Neuronal stem cell (in vitro differentiated cells): ENCODE measurements at regions not wholly inside any gene's neighbourhood (a gene's known extent, or its start where the extent isn't known, plus 50 kb on each side); places are given as distances from the start of the nearest gene placed in this dataset.

Source experiments
- DNase-seq: peaks from one replicate; pipeline ENCODE4 v3.0.0-alpha.2; 2013; ENCODE audit warnings: low spot score
- H2AFZ ChIP-seq: one replicate; pipeline ENCODE4 v1.6.1; 2013; ENCODE audit warnings: mild to moderate bottlenecking, low read length, inconsistent platforms
- H2AK5ac ChIP-seq: 2 replicates; pipeline ENCODE4 v1.6.1; 2013; ENCODE audit warnings: low read depth, mild to moderate bottlenecking, inconsistent platforms, low read length, moderate library complexity, mixed read lengths
- H2BK120ac ChIP-seq: 2 replicates; pipeline ENCODE4 v1.6.1; 2013; ENCODE audit warnings: low read depth, mild to moderate bottlenecking, inconsistent platforms, low read length, moderate library complexity, mixed read lengths
- H2BK12ac ChIP-seq: one replicate; pipeline ENCODE4 v1.6.1; 2013; ENCODE audit warnings: low read length, inconsistent platforms
- H2BK15ac ChIP-seq: 2 replicates; pipeline ENCODE4 v1.6.1; 2013; ENCODE audit warnings: mild to moderate bottlenecking, low read length, inconsistent platforms, mixed read lengths
- H2BK5ac ChIP-seq: one replicate; pipeline ENCODE4 v1.6.1; 2013; ENCODE audit warnings: inconsistent platforms, mild to moderate bottlenecking, low read length, moderate library complexity
- H3K14ac ChIP-seq: one replicate; pipeline ENCODE4 v1.6.1; 2013; ENCODE audit warnings: low read length, inconsistent platforms
- H3K18ac ChIP-seq: 2 replicates; pipeline ENCODE4 v1.6.1; 2013; ENCODE audit warnings: low read length, inconsistent platforms
- H3K23ac ChIP-seq: 2 replicates; pipeline ENCODE4 v1.6.1; 2013; ENCODE audit warnings: low read depth, mild to moderate bottlenecking, mixed read lengths, low read length, inconsistent platforms; ENCODE audit not compliant: poor library complexity
- H3K27ac ChIP-seq: replicated peaks from 3 replicates; pipeline ENCODE4 v1.5.1; 2013; ENCODE audit warnings: low read length, inconsistent platforms
- H3K27me3 ChIP-seq, 3 experiments: 2 replicates each; pipeline ENCODE4 v1.6.1; 2013; ENCODE audit warnings: low read length in 3 of 3, mild to moderate bottlenecking in 2 of 3, inconsistent platforms in 1 of 3, low read depth in 1 of 3, mixed read lengths in 1 of 3, moderate library complexity in 1 of 3; ENCODE audit not compliant: control insufficient read depth in 3 of 3, insufficient read depth in 3 of 3
- H3K36me3 ChIP-seq, 2 donors: replicated peaks in 1 of 2; 2 replicates each; pipeline ENCODE4 v1.6.1; 2013; ENCODE audit warnings: low read length in 2 of 2; ENCODE audit not compliant: control insufficient read depth in 2 of 2, insufficient read depth in 2 of 2
- H3K4ac ChIP-seq: 2 replicates; pipeline ENCODE4 v1.6.1; 2013; ENCODE audit warnings: inconsistent platforms, mild to moderate bottlenecking, low read length, moderate library complexity
- H3K4me1 ChIP-seq, 2 donors: 1 replicate in 1 of 2; 2 replicates in 1 of 2; pipeline ENCODE4 v1.6.1; 2013; ENCODE audit warnings: low read length in 2 of 2, low read depth in 1 of 2; ENCODE audit not compliant: control insufficient read depth in 2 of 2, insufficient read depth in 1 of 2
- H3K4me2 ChIP-seq: one replicate; pipeline ENCODE4 v1.6.1; 2013; ENCODE audit warnings: mild to moderate bottlenecking, low read length, inconsistent platforms; ENCODE audit not compliant: insufficient read depth, poor library complexity, severe bottlenecking
- H3K4me3 ChIP-seq, 2 donors: 2 replicates each; pipeline ENCODE4 v1.5.1; 2013; ENCODE audit warnings: low read length in 2 of 2, mild to moderate bottlenecking in 2 of 2, inconsistent platforms in 1 of 2, moderate library complexity in 1 of 2
- H3K79me1 ChIP-seq: one replicate; pipeline ENCODE4 v1.6.1; 2013; ENCODE audit warnings: low read depth, mild to moderate bottlenecking, inconsistent platforms, low read length, moderate library complexity
- H3K9ac ChIP-seq: one replicate; pipeline ENCODE4 v1.6.1; 2013; ENCODE audit warnings: mild to moderate bottlenecking, low read depth, low read length, inconsistent platforms; ENCODE audit not compliant: poor library complexity
- H3K9me3 ChIP-seq, 2 donors: replicated peaks in 1 of 2; 2 replicates each; pipeline versions ENCODE3 to v1.6.1; 2013; ENCODE audit warnings: low read length in 2 of 2, mild to moderate bottlenecking in 2 of 2, inconsistent platforms in 1 of 2, low read depth in 1 of 2, mixed read lengths in 1 of 2, moderate library complexity in 1 of 2; ENCODE audit not compliant: control insufficient read depth in 2 of 2, insufficient read depth in 1 of 2
- H4K8ac ChIP-seq: one replicate; pipeline ENCODE4 v1.6.1; 2013; ENCODE audit warnings: low read depth, mild to moderate bottlenecking, inconsistent platforms, low read length, moderate library complexity
- H4K91ac ChIP-seq: one replicate; pipeline ENCODE4 v1.6.1; 2013; ENCODE audit warnings: low read length, low read depth, mild to moderate bottlenecking, inconsistent platforms; ENCODE audit not compliant: poor library complexity
- WGBS, 2 donors: extraction: QIAGEN DNeasy Blood & Tissue Kit; methylation state at CpG; one replicate each; pipeline ENCODE4 v1.1.7; 2013; ENCODE audit warnings: missing lambda C conversion rate in 2 of 2, mixed read lengths in 1 of 2; ENCODE audit not compliant: insufficient read length in 2 of 2, insufficient replicate concordance in 1 of 2; ENCODE audit errors: extremely low coverage in 2 of 2; 5-methylcytosine and 5-hydroxymethylcytosine counted together

DNA sequence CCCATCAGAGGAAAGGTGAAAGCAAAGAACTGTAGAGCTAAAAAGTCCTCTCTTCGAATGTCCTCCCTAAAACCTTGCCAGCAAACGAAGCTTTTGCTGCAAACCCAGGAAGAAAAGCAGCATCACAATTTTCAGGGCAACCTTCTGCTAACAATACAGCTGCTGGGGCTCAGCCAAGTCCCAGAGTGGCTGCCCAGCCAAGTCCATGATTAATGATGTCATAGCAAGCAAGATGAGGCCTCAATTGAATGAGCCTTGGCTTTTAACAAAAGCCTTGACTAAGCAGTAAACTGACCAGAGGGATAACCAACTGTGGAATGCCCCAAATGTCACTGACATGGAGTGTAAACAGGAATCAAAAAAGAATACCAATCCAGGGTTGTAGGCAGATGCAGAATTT, 342.7 kb downstream of the PMP22 start:
- Histone ChIP-seq H2BK5ac (no peak overlapping the region), H2BK15ac (no peak overlapping the region), H3K18ac (no peak overlapping the region), H2AK5ac (no peak overlapping the region), H3K23ac (no peak overlapping the region), H3K9me3 (peaks cover 0 to 37% of the 10 kb centered on the region in 2 donors), H3K4me1 (peaks cover 12 to 26% of the 10 kb centered on the region in 2 donors), H2BK120ac (no peak overlapping the region), H2BK12ac (no peak overlapping the region), H3K36me3 (no peaks in the 10 kb centered on the region), H3K9ac (no peak overlapping the region), H3K4me2 (no peak overlapping the region), H3K27ac (no peak overlapping the region), H4K91ac (no peak overlapping the region), H3K4ac (no peak overlapping the region), H2AFZ (no peak overlapping the region), H3K27me3 (no peaks in the 10 kb centered on the region), H4K8ac (no peak overlapping the region), H3K79me1 (no peaks in the 10 kb centered on the region), H3K4me3 (no peak overlapping the region), H3K14ac (no peak overlapping the region)
- WGBS, 2 donors, result no CpG with 5 or more reads among the region's 2 CpGs
- no peak for DNase-seq

DNA sequence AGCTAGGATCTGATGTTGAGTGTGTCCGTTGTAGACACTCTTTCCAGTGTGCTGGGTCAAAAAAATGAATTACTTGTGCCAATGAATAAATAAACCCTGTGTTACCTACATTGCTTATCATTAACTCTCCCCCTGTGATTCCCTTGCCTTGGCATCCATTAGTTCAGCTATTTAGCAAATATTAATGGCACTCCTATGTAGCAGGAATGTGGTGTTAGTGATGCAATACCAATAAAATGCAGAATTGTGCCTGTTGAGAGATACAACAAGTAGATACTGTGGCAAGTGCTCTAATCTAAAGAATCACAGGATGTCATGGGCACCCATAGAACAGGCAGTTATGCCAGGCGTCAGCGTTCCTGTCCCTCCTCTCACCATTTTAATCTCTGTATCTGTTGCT, 343.2 kb downstream of the PMP22 start:
- Histone ChIP-seq H4K91ac (no peak overlapping the region), H3K18ac (no peak overlapping the region), H2BK120ac (no peak overlapping the region), H3K27me3 (no peaks in the 10 kb centered on the region), H3K9me3 (peaks cover 0 to 40% of the 10 kb centered on the region in 2 donors), H3K79me1 (no peaks in the 10 kb centered on the region), H2BK5ac (no peak overlapping the region), H3K14ac (no peak overlapping the region), H3K36me3 (no peaks in the 10 kb centered on the region), H2AFZ (no peak overlapping the region), H2BK12ac (no peak overlapping the region), H2BK15ac (no peak overlapping the region), H3K9ac (no peak overlapping the region), H3K4me3 (no peak overlapping the region), H2AK5ac (no peak overlapping the region), H3K4me2 (no peak overlapping the region), H3K4me1 (peaks cover 12 to 26% of the 10 kb centered on the region in 2 donors), H3K27ac (no peak overlapping the region), H4K8ac (no peak overlapping the region), H3K4ac (no peak overlapping the region), H3K23ac (no peak overlapping the region)
- no CpG with 5 or more reads among the region's 3 CpGs for WGBS, 2 donors
- no peak for DNase-seq

DNA sequence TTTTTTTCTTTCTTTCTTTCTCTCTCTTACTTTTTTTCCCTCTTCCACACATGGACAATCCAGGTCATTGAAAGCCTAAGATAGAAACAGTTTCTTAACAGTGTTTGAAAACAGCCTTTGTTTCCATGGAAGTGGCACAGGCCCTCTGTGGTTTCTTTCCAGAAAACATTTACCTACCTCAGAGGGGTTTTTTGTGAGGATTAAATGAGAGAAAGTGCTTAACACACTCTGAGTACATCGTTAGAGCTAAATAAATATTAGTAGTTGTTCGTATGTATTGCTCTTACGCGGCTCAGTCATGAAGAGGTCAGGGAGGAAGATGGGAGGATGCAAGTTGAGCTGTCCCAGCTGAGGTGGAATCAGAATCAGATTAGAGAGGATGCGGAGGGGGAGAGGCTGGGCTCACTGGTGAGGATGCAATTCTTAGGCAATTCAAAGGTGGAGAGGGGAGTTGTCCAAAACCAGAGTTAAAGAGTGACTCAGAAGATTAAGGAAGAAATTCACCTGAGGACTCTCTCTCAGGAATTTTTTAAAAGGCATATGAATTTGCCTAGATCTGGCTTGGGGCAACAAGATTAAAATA, 345.4 kb downstream of the PMP22 start:
- Histone ChIP-seq H2BK12ac (no peak overlapping the region), H3K27me3 (no peaks in the 10 kb centered on the region), H3K27ac (peak overlapping the region; percentile 93), H3K14ac (no peak overlapping the region), H4K8ac (no peak overlapping the region), H3K9ac (no peak overlapping the region), H2AK5ac (no peak overlapping the region), H3K4ac (no peak overlapping the region), H2AFZ (peak overlapping the region; percentile 13), H3K23ac (no peak overlapping the region), H3K4me2 (no peak overlapping the region), H3K9me3 (peaks cover 2 to 51% of the 10 kb centered on the region in 2 donors), H3K79me1 (no peaks in the 10 kb centered on the region), H4K91ac (no peak overlapping the region), H3K36me3 (no peaks in the 10 kb centered on the region), H3K18ac (no peak overlapping the region), H2BK15ac (no peak overlapping the region), H2BK5ac (no peak overlapping the region), H3K4me3 (no peak overlapping the region), H3K4me1 (peaks cover 7 to 26% of the 10 kb centered on the region in 2 donors), H2BK120ac (no peak overlapping the region)
- WGBS, 2 donors, result no CpG with 5 or more reads among the region's 5 CpGs
- peak; percentile 58 for DNase-seq

- H2AK5ac ChIP-seq, result no peak overlapping the region
- H2BK5ac ChIP-seq, result no peak overlapping the region
- no peak overlapping the region for H3K9ac ChIP-seq
- no peak overlapping the region for H4K91ac ChIP-seq
- no peaks in the 10 kb centered on the region for H3K36me3 ChIP-seq
- no peak overlapping the region for H3K4ac ChIP-seq
- H4K8ac ChIP-seq, result no peak overlapping the region
- H3K4me1 ChIP-seq, result peaks cover 7 to 26% of the 10 kb centered on the region in 2 donors
- H3K4me3 ChIP-seq, result no peak overlapping the region
- peak; percentile 92 for DNase-seq
- H3K9me3 ChIP-seq, result peaks cover 2 to 51% of the 10 kb centered on the region in 2 donors
- H2AFZ ChIP-seq, result no peak overlapping the region
- no peak overlapping the region for H2BK15ac ChIP-seq
- no peak overlapping the region for H2BK12ac ChIP-seq
- H3K4me2 ChIP-seq, result no peak overlapping the region
- no peaks in the 10 kb centered on the region for H3K79me1 ChIP-seq
- H3K18ac ChIP-seq, result no peak overlapping the region
- H3K14ac ChIP-seq, result no peak overlapping the region
- H3K23ac ChIP-seq, result no peak overlapping the region
- no CpG with 5 or more reads among the region's 5 CpGs for WGBS, 2 donors
- H2BK120ac ChIP-seq, result no peak overlapping the region
- no peaks in the 10 kb centered on the region for H3K27me3 ChIP-seq
- peak overlapping the region; percentile 93 for H3K27ac ChIP-seq
Observed at GRCh38 chr17:14919094-14919493, 346.0 kb downstream of the PMP22 start.
